ENCODE measurements at regions not wholly inside any gene's neighbourhood (a gene's known extent, or its start where the extent isn't known, plus 50 kb on each side); places are given as distances from the start of the nearest gene placed in this dataset.
A peak's percentile ranks its signal among the peaks of the same experiment; 100 is the strongest.

GRCh38 chr12:63294327-63294632 is 143.3 kb upstream of the AVPR1A start:
- H3K27me3 ChIP-seq (ENCODE audit: control insufficient read depth in 5 of 5, insufficient read depth in 4 of 5, low read length in 5 of 5): no peaks in the 10 kb centered on the region
- H3K27ac ChIP-seq (ENCODE audit: low read depth, low read length): no peak overlapping the region
- no peaks in the 10 kb centered on the region for H3K9me3 ChIP-seq (ENCODE audit: control insufficient read depth in 5 of 5, low read length in 5 of 5)
- H3K4me3 ChIP-seq (ENCODE audit: low read depth in 1 of 5, low read length in 5 of 5): no peak overlapping the region
- H3K4me1 ChIP-seq (ENCODE audit: control insufficient read depth in 5 of 5, insufficient read depth in 5 of 5, low read length in 5 of 5): no peaks in the 10 kb centered on the region
- H3K9ac ChIP-seq (ENCODE audit: low read length in 5 of 5): no peak overlapping the region
- H3K36me3 ChIP-seq (ENCODE audit: control insufficient read depth in 5 of 5, insufficient read depth in 5 of 5, low read length in 5 of 5): no peaks in the 10 kb centered on the region

GRCh38 chr12:63292471-63293221 is 141.6 kb upstream of the AVPR1A start:
- Histone ChIP-seq H3K36me3 (ENCODE audit: control insufficient read depth in 5 of 5, insufficient read depth in 5 of 5, low read length in 5 of 5) (no peaks in the 10 kb centered on the region), H3K4me3 (ENCODE audit: low read depth in 1 of 5, low read length in 5 of 5) (no peak overlapping the region), H3K9me3 (ENCODE audit: control insufficient read depth in 5 of 5, low read length in 5 of 5) (no peaks in the 10 kb centered on the region), H3K27ac (ENCODE audit: low read depth, low read length) (no peak overlapping the region), H3K9ac (ENCODE audit: low read length in 5 of 5) (no peak overlapping the region), H3K27me3 (ENCODE audit: control insufficient read depth in 5 of 5, insufficient read depth in 4 of 5, low read length in 5 of 5) (no peaks in the 10 kb centered on the region), H3K4me1 (ENCODE audit: control insufficient read depth in 5 of 5, insufficient read depth in 5 of 5, low read length in 5 of 5) (no peaks in the 10 kb centered on the region)

DNA sequence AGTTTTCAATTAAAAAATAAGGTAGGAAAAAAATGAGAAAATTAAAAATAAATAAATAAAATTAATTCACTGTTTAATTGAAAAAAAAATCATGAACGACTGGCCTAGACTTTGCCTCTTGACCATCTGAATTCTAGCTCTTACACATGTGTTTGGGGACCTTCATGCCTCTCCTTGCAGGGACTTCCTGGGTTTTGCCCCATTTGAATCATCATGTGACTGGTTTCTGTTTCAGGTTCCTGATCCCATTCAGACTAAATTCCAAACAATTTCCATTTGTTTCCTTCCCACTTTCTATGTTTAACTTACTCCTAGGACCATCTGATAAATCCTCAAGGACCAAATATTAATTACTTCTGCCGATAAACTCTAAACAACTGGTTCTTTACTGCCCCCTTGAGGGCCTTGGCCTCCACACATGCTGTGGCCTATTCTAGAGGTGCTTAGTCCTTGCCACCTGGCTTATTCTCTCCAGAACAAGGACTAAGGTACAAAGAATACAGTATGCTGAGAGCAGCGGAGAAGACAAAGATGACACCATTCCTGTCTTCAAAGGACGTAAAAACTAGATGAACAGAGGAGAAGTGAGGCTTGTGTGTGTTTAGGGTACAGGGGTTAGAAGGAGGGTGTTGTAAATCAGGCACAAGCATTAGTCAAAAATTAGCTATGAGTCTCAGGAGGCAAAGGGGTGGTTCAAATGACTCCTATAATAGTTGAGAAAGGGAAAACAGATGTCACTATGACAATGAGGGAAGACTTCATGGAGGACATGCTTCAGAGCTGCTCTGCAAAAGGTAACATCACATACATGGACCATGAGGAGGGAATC is 125.8 kb upstream of the AVPR1A start:
- H3K9me3 ChIP-seq (ENCODE audit: control insufficient read depth in 5 of 5, low read length in 5 of 5): no peaks in the 10 kb centered on the region

DNA sequence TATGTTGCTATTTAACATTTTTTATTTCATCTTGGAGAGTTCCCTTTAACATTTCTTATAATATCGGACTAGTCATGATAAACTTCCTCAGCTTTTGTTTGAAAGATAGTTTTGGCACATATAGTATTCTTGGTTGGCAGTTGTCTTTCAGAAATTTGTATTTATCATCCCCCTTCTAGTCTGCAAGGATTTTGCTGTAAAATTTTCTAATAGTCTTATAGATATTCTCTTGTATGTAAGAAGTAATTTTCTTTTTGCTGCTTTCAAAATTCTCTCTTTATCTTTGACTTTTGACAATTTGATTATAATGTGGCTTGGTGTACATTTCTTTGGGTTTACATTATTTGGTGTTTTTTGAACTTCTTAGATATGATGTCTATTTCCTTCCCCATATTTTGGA is 116.0 kb upstream of the AVPR1A start:
- Histone ChIP-seq H3K9ac (ENCODE audit: low read length in 5 of 5) (no peak overlapping the region), H3K27ac (ENCODE audit: low read depth, low read length) (no peak overlapping the region)

More for the DNA sequence above, 125.8 kb upstream of the AVPR1A start:
- Histone ChIP-seq H3K4me1 (ENCODE audit: control insufficient read depth in 5 of 5, insufficient read depth in 5 of 5, low read length in 5 of 5) (no peaks in the 10 kb centered on the region), H3K36me3 (ENCODE audit: control insufficient read depth in 5 of 5, insufficient read depth in 5 of 5, low read length in 5 of 5) (no peaks in the 10 kb centered on the region), H3K4me3 (ENCODE audit: low read depth in 1 of 5, low read length in 5 of 5) (peak overlapping the region in 2 of 5 donors; percentile 14 to 37), H3K27me3 (ENCODE audit: control insufficient read depth in 5 of 5, insufficient read depth in 4 of 5, low read length in 5 of 5) (no peaks in the 10 kb centered on the region), H3K9ac (ENCODE audit: low read length in 5 of 5) (no peak overlapping the region), H3K27ac (ENCODE audit: low read depth, low read length) (no peak overlapping the region)

GRCh38 chr12:63264629-63265028 is 113.6 kb upstream of the AVPR1A start:
- no peaks in the 10 kb centered on the region for H3K27me3 ChIP-seq (ENCODE audit: control insufficient read depth in 5 of 5, insufficient read depth in 4 of 5, low read length in 5 of 5)

More for the DNA sequence above, 116.0 kb upstream of the AVPR1A start:
- no peaks in the 10 kb centered on the region for H3K4me1 ChIP-seq (ENCODE audit: control insufficient read depth in 5 of 5, insufficient read depth in 5 of 5, low read length in 5 of 5)
- peaks cover 2 to 20% (median 13%) of the 10 kb centered on the region in 5 donors for H3K9me3 ChIP-seq (ENCODE audit: control insufficient read depth in 5 of 5, low read length in 5 of 5)
- no peaks in the 10 kb centered on the region for H3K36me3 ChIP-seq (ENCODE audit: control insufficient read depth in 5 of 5, insufficient read depth in 5 of 5, low read length in 5 of 5)
- no peaks in the 10 kb centered on the region for H3K27me3 ChIP-seq (ENCODE audit: control insufficient read depth in 5 of 5, insufficient read depth in 4 of 5, low read length in 5 of 5)
- H3K4me3 ChIP-seq (ENCODE audit: low read depth in 1 of 5, low read length in 5 of 5): no peak overlapping the region

GRCh38 chr12:63250486-63250885 is 99.5 kb upstream of the AVPR1A start:
- no peaks in the 10 kb centered on the region for H3K4me1 ChIP-seq (ENCODE audit: control insufficient read depth in 5 of 5, insufficient read depth in 5 of 5, low read length in 5 of 5)
- H3K27me3 ChIP-seq (ENCODE audit: control insufficient read depth in 5 of 5, insufficient read depth in 4 of 5, low read length in 5 of 5): no peaks in the 10 kb centered on the region
- no peak overlapping the region for H3K9ac ChIP-seq (ENCODE audit: low read length in 5 of 5)
- H3K27ac ChIP-seq (ENCODE audit: low read depth, low read length): no peak overlapping the region
- no peak overlapping the region for H3K4me3 ChIP-seq (ENCODE audit: low read depth in 1 of 5, low read length in 5 of 5)
- H3K9me3 ChIP-seq (ENCODE audit: control insufficient read depth in 5 of 5, low read length in 5 of 5): no peaks in the 10 kb centered on the region
- H3K36me3 ChIP-seq (ENCODE audit: control insufficient read depth in 5 of 5, insufficient read depth in 5 of 5, low read length in 5 of 5): no peaks in the 10 kb centered on the region

More at GRCh38 chr12:63264629-63265028, 113.6 kb upstream of the AVPR1A start:
- no peak overlapping the region for H3K27ac ChIP-seq (ENCODE audit: low read depth, low read length)
- H3K9ac ChIP-seq (ENCODE audit: low read length in 5 of 5): no peak overlapping the region
- peaks cover 2 to 20% (median 13%) of the 10 kb centered on the region in 5 donors for H3K9me3 ChIP-seq (ENCODE audit: control insufficient read depth in 5 of 5, low read length in 5 of 5)
- H3K36me3 ChIP-seq (ENCODE audit: control insufficient read depth in 5 of 5, insufficient read depth in 5 of 5, low read length in 5 of 5): no peaks in the 10 kb centered on the region
- H3K4me1 ChIP-seq (ENCODE audit: control insufficient read depth in 5 of 5, insufficient read depth in 5 of 5, low read length in 5 of 5): no peaks in the 10 kb centered on the region
- no peak overlapping the region for H3K4me3 ChIP-seq (ENCODE audit: low read depth in 1 of 5, low read length in 5 of 5)

DNA sequence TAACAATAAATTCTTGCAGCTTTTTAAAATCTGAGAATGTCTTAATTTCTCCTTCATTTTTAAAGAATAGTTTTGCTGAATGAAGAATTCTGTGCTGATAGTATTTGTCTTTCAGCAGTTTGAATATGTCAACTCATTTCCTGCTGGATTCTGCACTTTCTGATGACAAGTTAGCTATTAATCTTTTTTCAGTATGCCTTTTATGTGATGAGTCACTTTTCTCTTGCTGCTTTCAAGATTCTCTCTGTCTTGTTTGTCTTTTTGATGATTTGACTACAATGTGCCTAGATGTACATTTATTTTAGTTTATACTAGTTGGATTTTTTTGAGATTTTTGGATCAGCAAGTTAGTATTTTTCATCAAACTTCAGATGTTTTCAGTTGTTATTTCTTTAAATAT is 87.9 kb upstream of the AVPR1A start:
- H3K36me3 ChIP-seq (ENCODE audit: control insufficient read depth in 5 of 5, insufficient read depth in 5 of 5, low read length in 5 of 5): no peaks in the 10 kb centered on the region
- no peak overlapping the region for H3K9ac ChIP-seq (ENCODE audit: low read length in 5 of 5)
- peaks cover 0 to 10% (median 3%) of the 10 kb centered on the region in 5 donors for H3K9me3 ChIP-seq (ENCODE audit: control insufficient read depth in 5 of 5, low read length in 5 of 5)
- H3K27ac ChIP-seq (ENCODE audit: low read depth, low read length): no peak overlapping the region
- H3K4me3 ChIP-seq (ENCODE audit: low read depth in 1 of 5, low read length in 5 of 5): no peak overlapping the region
- H3K27me3 ChIP-seq (ENCODE audit: control insufficient read depth in 5 of 5, insufficient read depth in 4 of 5, low read length in 5 of 5): no peaks in the 10 kb centered on the region
- no peaks in the 10 kb centered on the region for H3K4me1 ChIP-seq (ENCODE audit: control insufficient read depth in 5 of 5, insufficient read depth in 5 of 5, low read length in 5 of 5)

DNA sequence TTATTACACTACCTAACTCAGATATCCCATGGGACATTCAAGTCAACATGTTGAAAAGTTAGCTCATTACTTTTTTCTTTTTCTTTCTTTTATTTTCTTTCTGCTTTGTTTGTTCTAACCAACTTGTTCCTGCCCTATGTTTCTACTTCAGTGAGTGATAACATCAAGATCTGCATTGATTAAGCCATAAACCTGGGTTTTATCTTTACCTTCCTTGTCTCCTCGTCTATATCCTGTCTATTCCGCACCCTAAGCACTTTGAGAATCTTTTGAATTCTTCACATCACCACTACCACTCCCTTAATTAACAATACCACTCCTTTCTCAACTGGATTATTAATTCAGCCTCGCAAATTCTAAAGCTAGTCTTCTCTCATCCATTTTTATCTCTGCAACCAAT is 81.9 kb upstream of the AVPR1A start:
- H3K36me3 ChIP-seq (ENCODE audit: control insufficient read depth in 5 of 5, insufficient read depth in 5 of 5, low read length in 5 of 5): no peaks in the 10 kb centered on the region
- H3K9ac ChIP-seq (ENCODE audit: low read length in 5 of 5): no peak overlapping the region
- no peak overlapping the region for H3K27ac ChIP-seq (ENCODE audit: low read depth, low read length)
- H3K9me3 ChIP-seq (ENCODE audit: control insufficient read depth in 5 of 5, low read length in 5 of 5): peaks cover 0 to 4% (median 3%) of the 10 kb centered on the region in 5 donors
- no peaks in the 10 kb centered on the region for H3K27me3 ChIP-seq (ENCODE audit: control insufficient read depth in 5 of 5, insufficient read depth in 4 of 5, low read length in 5 of 5)
- no peak overlapping the region for H3K4me3 ChIP-seq (ENCODE audit: low read depth in 1 of 5, low read length in 5 of 5)
- H3K4me1 ChIP-seq (ENCODE audit: control insufficient read depth in 5 of 5, insufficient read depth in 5 of 5, low read length in 5 of 5): no peaks in the 10 kb centered on the region

- H3K4me3 ChIP-seq (ENCODE audit: low read depth in 1 of 5, low read length in 5 of 5): no peak overlapping the region
- no peaks in the 10 kb centered on the region for H3K27me3 ChIP-seq (ENCODE audit: control insufficient read depth in 5 of 5, insufficient read depth in 4 of 5, low read length in 5 of 5)
- no peak overlapping the region for H3K27ac ChIP-seq (ENCODE audit: low read depth, low read length)
- H3K9me3 ChIP-seq (ENCODE audit: control insufficient read depth in 5 of 5, low read length in 5 of 5): no peaks in the 10 kb centered on the region
- H3K9ac ChIP-seq (ENCODE audit: low read length in 5 of 5): no peak overlapping the region
- no peaks in the 10 kb centered on the region for H3K36me3 ChIP-seq (ENCODE audit: control insufficient read depth in 5 of 5, insufficient read depth in 5 of 5, low read length in 5 of 5)
- H3K4me1 ChIP-seq (ENCODE audit: control insufficient read depth in 5 of 5, insufficient read depth in 5 of 5, low read length in 5 of 5): no peaks in the 10 kb centered on the region
Measured at GRCh38 chr12:63228853-63229252, 77.9 kb upstream of the AVPR1A start.

- no peaks in the 10 kb centered on the region for H3K27me3 ChIP-seq (ENCODE audit: control insufficient read depth in 5 of 5, insufficient read depth in 4 of 5, low read length in 5 of 5)
- H3K27ac ChIP-seq (ENCODE audit: low read depth, low read length): no peak overlapping the region
- H3K4me1 ChIP-seq (ENCODE audit: control insufficient read depth in 5 of 5, insufficient read depth in 5 of 5, low read length in 5 of 5): peaks cover 0 to 7% (median 3%) of the 10 kb centered on the region in 5 donors
- H3K9me3 ChIP-seq (ENCODE audit: control insufficient read depth in 5 of 5, low read length in 5 of 5): no peaks in the 10 kb centered on the region
- no peaks in the 10 kb centered on the region for H3K36me3 ChIP-seq (ENCODE audit: control insufficient read depth in 5 of 5, insufficient read depth in 5 of 5, low read length in 5 of 5)
- H3K4me3 ChIP-seq (ENCODE audit: low read depth in 1 of 5, low read length in 5 of 5): no peak overlapping the region
- H3K9ac ChIP-seq (ENCODE audit: low read length in 5 of 5): no peak overlapping the region
Measured at GRCh38 chr12:63226792-63227463, 75.9 kb upstream of the AVPR1A start.

All from subcutaneous abdominal adipose tissue (tissue), 5 donors.